ENCODE measurements at regions not wholly inside any gene's neighbourhood (a gene's known extent, or its start where the extent isn't known, plus 50 kb on each side); places are given as distances from the start of the nearest gene placed in this dataset.

- TF ChIP-seq CTCF (IDR thresholded peaks at IDR 0.05): no peak
- intact Hi-C loops (cut with DNase I): no loop called here
- Histone ChIP-seq H3K36me3 (no peaks in the 10 kb centered on the region), H3K4me1 (no peaks in the 10 kb centered on the region), H3K4me3 (no peak overlapping the region), H3K27ac (no peak overlapping the region), H3K9me3 (peaks cover 9% of the 10 kb centered on the region), H3K27me3 (ENCODE audit: low read depth) (no peaks in the 10 kb centered on the region)
- ATAC-seq (no peak), DNase-seq (no peak)
Observed at GRCh38 chr3:31440878-31441277, 91.8 kb upstream of the STT3B start.

GRCh38 chr3:31442755-31443154 is 90.0 kb upstream of the STT3B start:
- H3K27me3 ChIP-seq (ENCODE audit: low read depth): no peaks in the 10 kb centered on the region
- TF ChIP-seq CTCF (IDR thresholded peaks at IDR 0.05): no peak
- no peak overlapping the region for H3K4me3 ChIP-seq
- no peak for DNase-seq
- intact Hi-C loops (cut with DNase I): no loop called here
- H3K27ac ChIP-seq: no peak overlapping the region
- H3K9me3 ChIP-seq: no peaks in the 10 kb centered on the region
- no peaks in the 10 kb centered on the region for H3K4me1 ChIP-seq
- H3K36me3 ChIP-seq: no peaks in the 10 kb centered on the region
- ATAC-seq: no peak

- Histone ChIP-seq H3K4me3 (no peak overlapping the region), H3K27ac (no peak overlapping the region), H3K9me3 (no peaks in the 10 kb centered on the region), H3K27me3 (ENCODE audit: low read depth) (no peaks in the 10 kb centered on the region), H3K4me1 (no peaks in the 10 kb centered on the region), H3K36me3 (no peaks in the 10 kb centered on the region)
- TF ChIP-seq CTCF (IDR thresholded peaks at IDR 0.05): no peak
- ATAC-seq (no peak), DNase-seq (no peak)
- intact Hi-C loops (cut with DNase I): no loop called here
Observed at GRCh38 chr3:31444220-31445142, 88.2 kb upstream of the STT3B start.

- Histone ChIP-seq H3K4me1 (no peaks in the 10 kb centered on the region), H3K4me3 (no peak overlapping the region), H3K9me3 (peaks cover 5% of the 10 kb centered on the region), H3K27me3 (ENCODE audit: low read depth) (no peaks in the 10 kb centered on the region), H3K36me3 (no peaks in the 10 kb centered on the region), H3K27ac (no peak overlapping the region)
- DNase-seq (no peak), ATAC-seq (no peak)
- intact Hi-C loops (cut with DNase I): no loop called here
- TF ChIP-seq CTCF (IDR thresholded peaks at IDR 0.05): no peak
Observed at GRCh38 chr3:31445701-31446100, 87.0 kb upstream of the STT3B start.

GRCh38 chr3:31448035-31448881 is 84.5 kb upstream of the STT3B start:
- no peak overlapping the region for H3K27ac ChIP-seq
- peak; percentile 48 for TF ChIP-seq CTCF (IDR thresholded peaks at IDR 0.05)
- H3K4me1 ChIP-seq: no peaks in the 10 kb centered on the region
- intact Hi-C loops (cut with DNase I): no loop called here
- peaks cover 5% of the 10 kb centered on the region for H3K9me3 ChIP-seq
- DNase-seq (peak; percentile 50), ATAC-seq (peak; percentile 69 to 71)
- no peak overlapping the region for H3K4me3 ChIP-seq
- no peaks in the 10 kb centered on the region for H3K36me3 ChIP-seq
- no peaks in the 10 kb centered on the region for H3K27me3 ChIP-seq (ENCODE audit: low read depth)
